DND-41 (cell line): ENCODE measurements at regions not wholly inside any gene's neighbourhood (a gene's known extent, or its start where the extent isn't known, plus 50 kb on each side); places are given as distances from the start of the nearest gene placed in this dataset.

Experiments
- CTCF ChIP-seq: IDR thresholded peaks from 2 replicates; pipeline ENCODE4 v1.5.1; 2012; ENCODE audit warnings: borderline replicate concordance, low read length, moderate library complexity, mild to moderate bottlenecking; ENCODE audit not compliant: poor library complexity, severe bottlenecking; ENCODE audit errors: extremely low read depth
- EZH2 ChIP-seq: IDR thresholded peaks from 3 replicates; pipeline ENCODE4 v1.6.1; 2012; ENCODE audit warnings: borderline replicate concordance, low read depth, mild to moderate bottlenecking, moderate library complexity, low read length, inconsistent platforms; ENCODE audit not compliant: severe bottlenecking

DNA sequence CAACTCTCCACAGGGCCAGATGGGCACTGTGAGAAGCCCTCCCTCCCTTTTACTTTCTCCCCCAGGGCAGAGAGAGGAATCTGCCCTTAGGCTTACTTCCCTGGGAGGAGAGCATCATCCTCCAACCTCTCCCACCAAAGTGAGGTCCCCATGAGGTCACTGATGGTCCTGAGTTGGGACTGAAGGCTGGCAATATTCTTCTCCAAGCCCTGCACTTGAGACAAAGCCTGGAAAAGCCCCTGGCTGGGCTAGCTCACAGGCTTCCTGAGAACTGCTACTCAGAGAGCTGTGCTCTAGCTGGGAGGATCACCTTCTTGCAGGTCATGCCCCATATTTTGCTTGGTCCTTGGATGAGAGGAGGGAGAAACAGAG is 110.0 kb upstream of the MEF2A start:
- no peak for TF ChIP-seq CTCF
- no peak for TF ChIP-seq EZH2
